GM18858 (cell line): ENCODE measurements at regions not wholly inside any gene's neighbourhood (a gene's known extent, or its start where the extent isn't known, plus 50 kb on each side); places are given as distances from the start of the nearest gene placed in this dataset.
"Not testable (repeated sequence)": the region's sequence is repeated elsewhere in the genome, so short reads cannot be mapped to it uniquely, and the experiment has no call there.

Source experiments
- ATAC-seq: cut with Tn5 transposase; IDR thresholded peaks from one replicate; pipeline ENCODE4 v1.9.1; 2021; ENCODE audit not compliant: unreplicated experiment

DNA sequence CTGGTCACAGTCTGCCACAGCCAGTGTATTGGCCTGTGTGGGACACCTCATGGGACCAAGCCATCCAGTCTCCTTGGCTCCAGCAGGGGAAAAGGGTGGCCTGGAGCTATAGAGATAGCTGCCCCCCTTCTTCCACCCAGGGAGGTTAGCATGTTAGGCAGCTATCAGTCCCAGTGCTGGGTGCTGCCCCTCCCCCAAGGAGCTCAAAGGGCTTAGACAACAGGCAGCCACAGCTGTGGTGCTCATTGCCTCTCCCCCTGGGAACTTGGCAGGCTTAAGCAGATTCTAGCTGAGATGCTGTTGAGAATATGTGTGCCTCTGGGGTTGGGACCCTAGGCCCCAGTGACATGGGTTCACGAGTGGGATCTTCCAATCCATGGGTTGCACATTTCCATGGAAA, 226.0 kb upstream of the PTGER4 start:
- no peak for ATAC-seq

DNA sequence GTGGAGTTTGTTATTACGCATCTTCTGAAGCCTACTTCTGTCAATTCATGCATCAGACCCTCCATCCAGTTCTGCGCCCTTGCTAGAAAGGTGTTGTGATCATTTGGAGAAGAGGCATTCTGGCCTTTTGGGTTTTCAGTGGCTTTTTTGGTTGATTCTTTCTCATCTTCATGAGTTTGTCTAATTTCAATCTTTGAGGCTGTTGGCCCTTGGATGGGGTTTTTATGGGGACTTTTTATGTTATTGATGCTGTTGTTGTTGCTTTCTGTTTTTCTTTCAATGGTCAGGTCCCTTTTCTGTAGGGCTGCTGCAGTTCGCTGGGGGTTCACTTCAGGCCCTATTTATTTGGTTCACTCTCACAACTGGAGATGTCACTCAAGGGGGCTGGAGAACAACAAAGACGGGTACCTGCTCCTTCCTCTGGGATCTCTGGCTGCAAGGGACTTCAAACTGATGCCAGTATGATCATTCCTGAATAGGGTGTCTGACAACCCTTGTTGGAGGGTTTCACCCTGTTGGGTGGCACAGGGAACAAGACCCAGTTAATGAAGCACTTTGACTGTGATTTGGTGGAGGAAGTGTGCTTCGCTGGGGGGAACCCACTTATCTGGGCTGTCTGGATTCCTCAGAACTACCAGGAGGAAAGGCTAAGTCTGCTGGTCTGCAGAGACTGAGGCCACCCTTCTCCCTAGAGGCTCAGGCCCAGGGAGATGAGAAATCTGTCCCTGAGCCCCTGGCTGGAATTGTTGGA, 226.7 kb upstream of the PTGER4 start:
- ATAC-seq = no peak

DNA sequence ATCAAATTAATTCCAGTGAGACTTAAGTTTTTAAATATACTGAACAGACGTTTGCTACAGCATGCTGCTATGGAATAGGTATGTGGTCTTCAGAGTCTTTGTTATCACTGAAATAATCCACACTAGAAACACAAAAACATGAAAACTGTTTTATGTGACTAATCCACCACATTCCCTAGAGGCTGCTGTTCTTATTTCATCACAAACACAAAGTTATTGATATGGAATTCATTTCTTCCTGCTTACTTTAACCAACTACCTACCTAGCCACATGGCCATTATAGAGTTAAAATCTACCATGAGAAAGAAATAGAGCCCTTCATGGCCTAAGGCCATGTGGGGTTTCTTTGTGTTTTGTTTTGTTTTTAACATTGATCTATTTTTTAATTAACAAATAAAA, 232.3 kb upstream of the PTGER4 start:
- ATAC-seq = no peak

DNA sequence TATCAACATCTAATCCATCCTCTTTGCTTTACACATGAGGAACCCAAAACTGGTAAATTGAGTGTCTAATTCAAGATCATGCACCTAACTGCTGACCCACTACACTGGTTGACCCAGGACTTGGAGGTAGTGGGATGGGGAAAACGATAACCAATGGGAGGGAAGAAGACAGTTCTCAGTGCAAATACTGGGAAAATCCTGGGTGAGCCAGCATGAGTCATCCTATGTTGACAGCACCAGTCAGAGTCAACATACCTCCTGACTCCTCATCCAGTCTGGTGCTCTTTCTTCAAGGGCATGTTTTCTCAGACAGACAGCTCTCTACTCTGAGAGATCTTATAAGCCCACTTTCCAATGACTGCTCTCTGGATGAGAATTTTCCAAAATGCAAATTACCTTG, 232.8 kb upstream of the PTGER4 start:
- no peak for ATAC-seq

DNA sequence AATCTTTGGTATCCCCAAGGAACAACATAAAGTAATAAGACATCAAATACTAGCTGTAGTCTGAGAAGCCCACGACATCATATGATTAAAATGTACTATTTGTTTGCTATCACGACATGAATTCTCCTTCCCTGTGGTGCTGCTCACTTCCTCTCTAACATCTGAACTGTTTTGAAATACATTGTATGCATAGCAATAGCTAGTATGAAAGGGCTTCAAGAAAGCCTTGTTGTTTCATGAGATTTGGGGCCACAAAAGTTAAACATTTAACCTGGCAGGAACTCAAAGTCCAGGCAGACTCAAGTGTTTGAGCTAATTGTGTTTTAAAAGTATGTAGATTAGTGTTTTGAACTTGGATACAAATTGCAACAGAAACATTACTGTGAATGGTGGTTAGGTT, 237.4 kb upstream of the PTGER4 start:
- no peak for ATAC-seq

DNA sequence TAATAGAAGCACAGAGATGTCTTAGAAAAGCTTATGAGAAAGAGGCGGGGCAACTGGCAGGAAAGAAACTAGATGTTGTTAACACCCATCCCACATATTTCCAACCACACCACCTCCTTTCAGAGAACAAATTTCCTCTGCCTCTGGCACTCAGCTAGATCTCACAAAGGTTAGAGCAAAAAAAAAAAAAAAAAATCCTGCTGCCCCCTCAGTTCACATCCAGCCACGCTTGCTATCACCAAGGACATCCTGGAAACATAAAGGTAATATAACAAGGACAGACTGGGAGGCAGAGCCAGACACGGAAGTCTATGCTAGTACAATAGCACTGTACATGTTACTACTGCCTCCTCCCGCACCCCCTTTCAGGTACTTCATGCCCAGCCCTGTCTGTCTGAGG, 238.0 kb upstream of the PTGER4 start:
- ATAC-seq = no peak

DNA sequence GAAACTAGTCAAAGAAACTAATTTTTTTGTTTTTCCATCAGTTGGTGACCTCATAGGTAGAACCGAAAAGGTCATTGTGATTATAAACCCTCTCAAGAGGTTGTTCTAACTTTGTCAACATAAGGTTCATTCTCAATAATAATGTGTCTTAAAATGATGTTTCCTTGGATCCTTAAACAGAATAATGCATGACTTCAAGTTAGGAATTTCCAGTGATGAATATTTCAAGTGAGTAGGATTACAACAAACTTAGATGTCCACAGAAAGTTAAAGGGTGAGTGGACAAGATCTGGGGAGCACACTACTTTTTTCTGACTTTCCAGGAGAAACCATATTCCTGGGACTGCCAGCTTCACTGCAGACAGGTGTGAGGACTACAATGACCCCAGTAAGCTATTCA, 239.0 kb upstream of the PTGER4 start:
- no peak for ATAC-seq

DNA sequence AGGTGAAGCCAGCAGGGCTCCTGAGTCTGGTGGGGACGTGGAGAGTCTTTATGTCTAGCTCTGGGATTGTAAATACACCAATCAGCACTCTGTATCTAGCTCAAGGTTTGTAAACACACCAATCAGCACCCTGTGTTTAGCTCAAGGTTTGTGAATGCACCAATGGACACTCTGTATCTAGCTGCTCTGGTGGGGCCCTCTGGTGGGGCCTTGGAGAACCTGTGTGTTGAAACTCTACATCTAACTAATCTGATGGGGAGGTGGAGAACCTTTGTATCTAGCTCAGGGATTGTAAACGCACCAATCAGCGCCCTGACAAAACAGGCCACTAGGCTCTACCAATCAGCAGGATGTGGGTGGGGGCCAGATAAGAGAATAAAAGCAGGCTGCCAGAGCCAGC, 240.6 kb upstream of the PTGER4 start:
- not testable (repeated sequence) for ATAC-seq

DNA sequence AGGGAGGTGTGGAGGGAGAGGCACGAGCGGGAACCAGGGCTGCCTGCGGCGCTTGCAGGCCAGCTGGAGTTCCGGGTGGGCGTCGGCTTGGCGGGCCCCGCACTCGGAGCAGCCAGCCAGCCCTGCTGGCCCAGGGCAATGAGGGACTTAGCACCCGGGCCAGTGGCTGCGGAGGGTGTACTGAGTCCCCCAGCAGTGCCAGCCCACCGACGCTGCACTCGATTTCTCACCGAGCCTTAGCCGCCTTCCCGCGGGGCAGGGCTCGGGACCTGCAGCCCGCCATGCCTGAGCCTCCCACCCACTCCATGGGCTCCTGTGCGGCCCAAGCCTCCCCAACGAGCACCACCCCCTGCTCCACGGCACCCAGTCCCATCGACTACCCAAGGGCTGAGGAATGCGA, 241.1 kb upstream of the PTGER4 start:
- ATAC-seq = not testable (repeated sequence)

DNA sequence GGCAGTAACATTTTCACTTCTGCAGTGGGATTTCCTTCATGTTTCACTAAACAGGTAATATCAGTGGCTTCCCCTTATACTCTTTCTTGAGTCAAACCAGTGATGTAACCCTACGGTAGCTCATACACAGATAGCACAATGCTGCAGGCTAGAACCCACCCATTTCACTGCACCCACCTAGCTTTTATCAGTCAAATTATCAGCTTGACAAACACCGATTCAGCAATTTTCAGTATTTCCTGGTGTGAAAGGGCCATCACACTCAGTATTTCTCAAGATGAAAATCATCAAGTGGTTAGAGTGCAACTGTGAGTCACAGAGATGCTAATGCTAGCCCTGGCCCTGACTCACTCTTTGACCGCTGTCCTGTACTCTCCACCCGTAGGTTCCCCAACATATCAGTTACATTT, 242.3 kb upstream of the PTGER4 start:
- ATAC-seq = peak; percentile 60

DNA sequence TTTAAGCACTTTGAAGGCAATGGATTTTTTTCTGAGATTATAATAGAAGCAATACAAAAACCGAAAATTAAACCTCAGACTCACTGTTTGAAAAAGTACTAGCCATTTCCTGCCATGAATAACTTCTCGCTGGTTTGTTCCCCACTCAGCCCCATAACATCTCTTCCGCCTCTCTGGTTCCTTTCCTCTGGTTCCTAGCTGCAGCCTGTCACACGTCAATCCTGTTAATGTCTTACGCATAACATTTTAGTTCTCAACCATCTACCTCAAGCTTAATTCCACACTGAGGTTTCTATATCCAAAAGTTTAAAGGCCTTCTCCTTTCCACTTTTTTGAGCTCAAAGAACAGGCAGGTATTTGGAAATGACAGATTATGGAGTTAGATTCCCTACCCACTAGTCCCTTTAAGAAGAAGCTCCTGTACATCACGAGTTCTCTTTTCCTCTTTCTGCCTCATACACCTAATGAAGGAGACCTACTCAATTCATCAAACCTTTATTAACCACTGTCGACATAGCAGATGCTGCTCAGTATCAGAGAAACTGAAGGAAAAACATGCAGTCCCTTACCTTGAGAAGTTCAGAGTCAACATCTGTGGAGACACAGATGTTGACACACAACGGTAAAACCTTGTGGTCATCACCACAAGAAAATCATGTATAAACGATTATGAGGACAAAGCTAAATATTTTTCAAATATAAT, 243.0 kb upstream of the PTGER4 start:
- peak; percentile 12 for ATAC-seq

DNA sequence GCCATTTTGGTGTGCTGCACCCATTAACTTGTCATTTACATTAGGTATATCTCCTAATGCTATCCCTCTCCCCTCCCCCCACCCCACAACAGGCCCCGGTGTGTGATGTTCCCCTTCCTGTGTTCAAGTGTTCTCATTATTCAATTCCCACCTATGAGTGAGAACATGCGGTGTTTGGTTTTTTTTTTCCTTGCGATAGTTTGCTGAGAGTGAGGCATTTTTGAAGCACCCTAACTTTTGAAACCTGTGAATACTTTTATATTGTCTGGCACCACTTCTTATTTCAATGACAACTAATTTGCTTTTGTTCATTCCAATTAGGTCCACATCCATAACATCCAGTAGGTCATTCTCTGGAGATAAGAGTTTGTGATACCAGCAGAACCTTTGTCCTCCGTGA, 244.0 kb upstream of the PTGER4 start:
- not testable (repeated sequence) for ATAC-seq

DNA sequence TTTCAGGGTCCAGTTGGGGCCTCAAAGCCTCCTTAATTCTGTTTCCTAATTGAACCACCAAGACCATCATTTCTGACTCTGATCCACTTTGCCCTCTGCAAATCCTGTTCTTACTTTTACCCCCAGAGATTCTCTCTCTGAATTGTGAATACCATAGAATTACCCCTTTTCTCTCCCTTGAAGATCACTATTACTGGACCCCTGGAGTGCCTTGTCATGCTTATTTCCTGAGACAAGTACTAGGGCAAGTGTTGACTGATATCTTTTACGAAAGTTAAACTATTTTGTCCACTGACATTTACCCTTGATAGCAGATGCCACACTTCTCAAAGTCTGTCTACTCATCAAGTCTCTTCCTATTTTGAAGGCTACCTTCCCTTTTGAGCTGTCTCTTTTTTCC, 246.9 kb upstream of the PTGER4 start:
- no peak for ATAC-seq

DNA sequence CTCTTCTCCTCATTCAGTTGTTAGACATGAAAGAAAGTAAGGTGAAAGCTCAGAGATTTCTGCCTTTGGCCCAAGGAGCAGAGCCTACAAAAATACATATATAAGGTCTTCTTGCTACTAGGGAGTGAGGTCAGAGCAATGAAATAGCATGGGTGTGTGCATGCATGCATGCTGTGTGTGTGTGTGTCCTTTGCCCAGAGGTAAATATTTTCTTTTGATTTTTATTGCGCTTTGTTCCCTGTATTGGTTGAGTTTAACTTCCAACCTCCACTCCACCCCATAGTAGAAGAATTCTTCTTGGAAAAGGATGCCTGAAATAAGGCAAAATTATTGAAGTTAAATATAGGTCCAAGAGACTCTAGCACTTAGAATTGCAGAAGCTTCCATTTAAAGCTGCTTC, 248.0 kb upstream of the PTGER4 start:
- ATAC-seq = no peak

DNA sequence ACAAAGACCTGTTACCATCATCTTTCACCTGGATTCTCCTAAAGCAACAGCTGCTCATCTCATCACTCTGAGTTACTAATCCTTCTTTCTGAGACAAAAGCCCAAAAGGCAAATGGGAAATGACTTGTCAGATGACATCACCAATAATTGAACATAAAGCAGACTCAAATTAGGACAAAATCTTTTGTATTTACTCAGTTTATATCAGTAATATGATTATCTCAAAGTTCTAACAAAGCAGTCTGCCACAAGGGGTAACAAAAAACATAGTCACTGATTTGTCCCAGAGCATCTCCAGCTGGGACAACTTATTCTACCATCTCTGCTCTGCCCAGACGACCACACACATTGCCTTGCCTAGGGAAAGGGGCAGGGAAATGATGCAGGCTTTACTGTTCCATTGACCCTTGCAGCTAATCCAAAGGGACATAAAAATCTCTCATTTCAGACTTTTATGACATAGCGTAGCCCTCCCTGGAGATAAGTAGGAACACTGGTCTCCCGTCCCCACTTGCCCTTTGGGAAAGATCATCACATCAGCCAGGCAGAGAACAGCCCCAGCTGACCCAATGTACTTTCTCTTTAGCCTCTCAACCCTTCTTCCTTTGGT, 249.5 kb upstream of the PTGER4 start:
- no peak for ATAC-seq

DNA sequence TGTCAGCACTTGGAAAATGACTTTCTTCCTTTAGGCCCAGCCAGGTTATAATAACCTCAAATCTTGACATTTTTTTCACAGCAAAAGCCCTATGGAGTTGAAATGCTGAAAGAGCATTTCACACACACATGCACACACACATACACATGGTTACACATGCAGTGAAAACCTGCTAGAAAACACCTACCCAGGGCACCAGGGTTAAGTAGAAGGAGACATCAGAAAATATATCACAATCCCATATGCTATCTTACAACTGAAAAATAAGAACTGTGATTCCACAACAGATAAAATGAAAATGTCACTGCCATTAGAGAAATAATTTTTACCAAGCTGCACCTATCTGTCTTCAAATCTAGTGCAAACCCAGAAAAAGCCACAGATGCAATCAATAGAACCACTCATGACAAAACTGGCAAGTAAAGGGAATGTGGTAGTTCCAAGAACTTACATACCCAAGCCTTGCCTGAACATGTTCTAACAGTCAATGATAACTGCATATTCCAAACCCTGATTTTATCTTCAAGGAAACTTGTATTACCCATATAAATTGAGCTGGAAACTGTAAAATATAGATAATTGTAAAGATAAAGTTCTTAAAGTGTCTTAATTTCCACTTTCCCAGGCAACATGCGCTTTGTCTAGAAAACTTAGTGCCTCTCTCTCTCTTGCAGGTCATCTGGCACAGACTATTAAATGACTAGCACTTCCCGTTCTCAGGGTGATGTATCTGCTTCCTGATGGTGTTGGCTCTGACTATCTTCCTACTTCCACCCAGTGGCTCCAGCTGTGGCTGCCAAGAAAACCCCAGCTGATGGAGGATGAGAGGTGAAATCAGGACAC, 250.2 kb upstream of the PTGER4 start:
- ATAC-seq = no peak

DNA sequence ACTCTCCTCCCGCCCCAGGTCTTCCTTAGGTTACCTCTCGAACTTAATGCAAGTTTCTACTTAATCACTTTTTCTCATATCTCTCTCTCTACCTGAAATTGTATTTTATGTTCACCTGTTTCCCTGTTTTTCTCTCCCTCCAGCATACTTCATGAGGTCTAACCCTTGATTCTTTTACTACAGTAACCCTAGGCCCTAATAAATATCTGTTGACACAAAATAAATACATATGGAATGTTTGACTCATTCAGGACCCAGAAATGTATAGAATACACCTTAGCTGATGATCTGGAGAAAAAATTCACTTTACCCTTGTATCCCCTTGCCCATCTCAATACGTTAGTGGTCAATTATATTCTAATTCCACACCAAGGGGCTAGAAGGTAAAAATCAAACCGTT, 250.9 kb upstream of the PTGER4 start:
- ATAC-seq = no peak

DNA sequence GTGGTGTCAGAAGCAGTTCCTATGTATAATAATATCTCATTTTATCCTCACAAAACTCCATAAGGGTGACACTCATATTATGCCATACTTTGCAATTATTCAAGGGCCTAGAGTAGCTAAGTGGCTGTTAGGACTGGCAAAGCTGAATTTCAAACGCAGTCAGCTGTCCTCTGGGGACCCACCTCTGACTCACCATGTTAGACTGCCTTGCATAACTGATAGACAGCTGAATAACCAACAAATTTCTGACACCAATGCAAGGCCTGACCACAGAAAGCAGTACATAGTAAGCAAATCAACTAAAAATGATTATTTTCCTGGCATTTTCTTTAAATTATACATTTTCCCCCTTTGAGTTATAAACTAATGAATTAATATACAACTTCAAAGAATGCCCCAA, 251.6 kb upstream of the PTGER4 start:
- peak; percentile 61 for ATAC-seq

DNA sequence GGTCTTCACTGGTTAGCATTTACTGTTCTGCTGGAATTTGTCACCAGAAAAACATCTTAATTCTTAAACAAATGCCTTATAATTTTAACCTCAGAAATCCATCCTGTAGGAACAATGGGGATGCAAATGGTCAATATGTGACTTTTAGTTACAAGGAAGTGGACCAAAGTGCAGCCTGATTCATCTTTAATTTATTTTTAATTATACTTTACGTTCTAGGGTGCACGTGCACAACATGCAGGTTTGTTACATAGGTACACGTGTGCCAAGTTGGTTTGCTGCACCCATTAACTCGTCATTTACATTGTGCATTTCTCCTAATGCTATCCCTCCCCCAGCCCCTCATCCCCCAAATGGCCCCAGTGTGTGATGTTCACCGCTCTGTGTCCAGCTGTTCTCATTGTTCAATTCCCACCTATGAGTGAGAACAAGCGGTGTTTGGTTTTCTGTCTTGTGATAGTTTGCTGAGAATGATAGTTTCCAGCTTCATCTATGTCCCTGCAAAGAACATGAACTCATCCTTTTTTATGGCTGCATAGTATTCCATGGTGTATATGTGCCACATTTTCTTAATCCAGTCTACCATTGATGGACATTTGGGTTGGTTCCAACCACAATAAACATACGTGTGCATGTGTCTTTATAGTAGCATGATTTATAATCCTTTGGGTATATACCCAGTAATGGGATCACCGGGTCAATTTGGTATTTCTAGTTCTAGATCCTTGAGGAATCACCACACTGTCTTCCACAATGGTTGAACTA, 262.5 kb upstream of the PTGER4 start:
- not testable (repeated sequence) for ATAC-seq

DNA sequence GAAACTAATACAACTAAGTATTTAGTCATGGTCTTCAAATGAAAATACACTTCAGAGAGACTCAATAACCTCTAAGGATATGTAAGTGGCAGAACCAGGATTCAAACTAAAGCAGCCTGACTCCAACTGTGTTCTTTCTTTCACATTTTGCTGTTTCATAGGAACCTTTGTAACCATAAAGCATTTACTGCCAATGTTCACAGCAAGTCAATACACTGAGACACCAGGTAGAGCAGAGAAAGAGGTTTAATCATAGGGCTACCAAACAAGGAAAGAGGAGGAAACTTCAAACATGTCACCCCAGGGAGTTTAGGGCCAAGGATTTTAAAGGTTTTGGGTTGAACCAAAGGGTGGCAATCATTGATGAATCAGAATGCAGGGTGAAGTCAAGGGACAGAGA, 263.1 kb upstream of the PTGER4 start:
- no peak for ATAC-seq

DNA sequence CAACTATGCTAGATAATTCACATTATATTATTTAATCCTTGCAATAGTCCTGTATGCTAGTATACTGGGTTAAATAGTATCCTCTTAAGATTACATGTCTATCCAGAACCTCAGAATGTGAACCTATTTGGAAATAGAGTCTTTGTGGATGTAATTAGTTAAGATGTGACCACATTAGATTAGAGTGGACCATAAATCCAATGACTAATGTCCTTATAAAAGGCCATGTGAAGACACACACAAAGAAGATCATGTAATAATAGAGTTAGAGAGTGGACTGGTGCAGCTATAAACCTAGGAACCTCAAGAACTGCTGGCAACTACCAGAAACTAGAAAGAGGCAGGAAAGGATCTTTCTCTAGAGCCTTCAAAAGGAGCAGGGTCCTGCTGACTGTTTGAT, 263.6 kb upstream of the PTGER4 start:
- no peak for ATAC-seq
